ENCODE measurements at regions not wholly inside any gene's neighbourhood (a gene's known extent, or its start where the extent isn't known, plus 50 kb on each side); places are given as distances from the start of the nearest gene placed in this dataset.
"Not testable (repeated sequence)": the region's sequence is repeated elsewhere in the genome, so short reads cannot be mapped to it uniquely, and the experiment has no call there.

DNA sequence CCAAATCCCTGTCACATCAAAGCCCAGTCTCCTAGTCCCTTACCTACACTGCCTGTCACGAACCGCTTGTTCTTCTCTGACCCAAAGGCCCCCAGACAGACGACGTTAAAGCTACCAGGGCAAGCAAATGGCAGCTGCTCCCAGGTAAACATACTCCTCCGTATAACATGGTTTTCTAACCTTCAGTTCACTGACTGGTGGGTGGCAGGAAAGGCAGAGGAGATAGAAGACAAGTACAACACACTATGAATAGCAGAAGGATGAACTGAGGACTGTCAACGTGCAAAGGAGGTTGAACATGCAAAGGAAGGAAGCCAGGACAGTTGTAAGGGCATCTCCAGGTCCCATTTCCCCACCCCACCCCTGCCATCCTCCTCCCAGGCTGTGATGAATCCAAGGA, 449.8 kb downstream of the SHISA9 start (continued):
- TF ChIP-seq, protein P1, sequence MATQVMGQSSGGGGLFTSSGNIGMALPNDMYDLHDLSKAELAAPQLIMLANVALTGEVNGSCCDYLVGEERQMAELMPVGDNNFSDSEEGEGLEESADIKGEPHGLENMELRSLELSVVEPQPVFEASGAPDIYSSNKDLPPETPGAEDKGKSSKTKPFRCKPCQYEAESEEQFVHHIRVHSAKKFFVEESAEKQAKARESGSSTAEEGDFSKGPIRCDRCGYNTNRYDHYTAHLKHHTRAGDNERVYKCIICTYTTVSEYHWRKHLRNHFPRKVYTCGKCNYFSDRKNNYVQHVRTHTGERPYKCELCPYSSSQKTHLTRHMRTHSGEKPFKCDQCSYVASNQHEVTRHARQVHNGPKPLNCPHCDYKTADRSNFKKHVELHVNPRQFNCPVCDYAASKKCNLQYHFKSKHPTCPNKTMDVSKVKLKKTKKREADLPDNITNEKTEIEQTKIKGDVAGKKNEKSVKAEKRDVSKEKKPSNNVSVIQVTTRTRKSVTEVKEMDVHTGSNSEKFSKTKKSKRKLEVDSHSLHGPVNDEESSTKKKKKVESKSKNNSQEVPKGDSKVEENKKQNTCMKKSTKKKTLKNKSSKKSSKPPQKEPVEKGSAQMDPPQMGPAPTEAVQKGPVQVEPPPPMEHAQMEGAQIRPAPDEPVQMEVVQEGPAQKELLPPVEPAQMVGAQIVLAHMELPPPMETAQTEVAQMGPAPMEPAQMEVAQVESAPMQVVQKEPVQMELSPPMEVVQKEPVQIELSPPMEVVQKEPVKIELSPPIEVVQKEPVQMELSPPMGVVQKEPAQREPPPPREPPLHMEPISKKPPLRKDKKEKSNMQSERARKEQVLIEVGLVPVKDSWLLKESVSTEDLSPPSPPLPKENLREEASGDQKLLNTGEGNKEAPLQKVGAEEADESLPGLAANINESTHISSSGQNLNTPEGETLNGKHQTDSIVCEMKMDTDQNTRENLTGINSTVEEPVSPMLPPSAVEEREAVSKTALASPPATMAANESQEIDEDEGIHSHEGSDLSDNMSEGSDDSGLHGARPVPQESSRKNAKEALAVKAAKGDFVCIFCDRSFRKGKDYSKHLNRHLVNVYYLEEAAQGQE (IDR thresholded peaks at IDR 0.05): no peak
- TF ChIP-seq, protein P2, sequence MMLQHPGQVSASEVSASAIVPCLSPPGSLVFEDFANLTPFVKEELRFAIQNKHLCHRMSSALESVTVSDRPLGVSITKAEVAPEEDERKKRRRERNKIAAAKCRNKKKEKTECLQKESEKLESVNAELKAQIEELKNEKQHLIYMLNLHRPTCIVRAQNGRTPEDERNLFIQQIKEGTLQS (IDR thresholded peaks at IDR 0.05): no peak
- no peak for TF ChIP-seq SP1 (IDR thresholded peaks at IDR 0.05)
- TF ChIP-seq FOXA2 (IDR thresholded peaks at IDR 0.05): no peak
- TF ChIP-seq, protein P3, sequence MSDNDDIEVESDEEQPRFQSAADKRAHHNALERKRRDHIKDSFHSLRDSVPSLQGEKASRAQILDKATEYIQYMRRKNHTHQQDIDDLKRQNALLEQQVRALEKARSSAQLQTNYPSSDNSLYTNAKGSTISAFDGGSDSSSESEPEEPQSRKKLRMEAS (IDR thresholded peaks at IDR 0.05): no peak

DNA sequence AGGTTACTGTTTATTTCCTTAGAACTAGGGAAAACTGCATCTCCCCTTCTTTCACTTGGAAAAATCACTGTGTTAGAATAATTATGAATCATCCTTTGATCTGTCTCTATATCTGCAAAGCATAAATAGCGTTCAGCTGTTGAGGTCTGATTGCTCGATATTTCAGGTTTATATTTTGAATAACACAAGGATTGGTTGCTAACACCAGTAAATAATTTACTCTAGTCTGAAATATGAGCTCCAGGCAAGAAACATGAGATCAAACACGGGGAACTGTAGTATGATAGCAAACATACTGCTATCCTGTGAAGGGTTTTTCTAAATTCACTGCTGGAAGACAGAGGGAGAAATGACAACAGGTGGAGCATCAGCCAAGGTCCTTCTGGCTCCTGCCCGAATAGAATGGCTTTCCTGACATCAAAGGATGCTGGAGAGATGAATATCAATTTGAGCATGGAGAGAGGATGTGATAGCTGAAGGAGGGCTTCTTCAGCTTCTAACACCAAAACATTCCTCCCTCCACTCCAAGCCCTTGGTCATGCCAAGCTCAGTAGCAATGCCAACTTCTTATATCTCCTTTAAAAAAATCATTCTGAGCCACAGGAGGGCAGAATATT, 450.3 kb downstream of the SHISA9 start:
- Histone ChIP-seq H3K27me3 (ENCODE audit: control insufficient read depth in 4 of 4, insufficient read depth in 4 of 4, low read length in 3 of 4) (no peaks in the 10 kb centered on the region), H3K27ac (ENCODE audit: low read depth in 1 of 2, low read length in 2 of 2) (no peak overlapping the region), H3K9me3 (ENCODE audit: control insufficient read depth in 4 of 4, low read length in 3 of 4) (no peaks in the 10 kb centered on the region), H3K36me3 (ENCODE audit: control insufficient read depth in 4 of 4, insufficient read depth in 3 of 4, low read depth in 1 of 4, low read length in 3 of 4) (peaks cover 0 to 11% (median 1%) of the 10 kb centered on the region in 4 donors), H3K4me1 (ENCODE audit: control insufficient read depth in 4 of 4, insufficient read depth in 4 of 4, low read length in 3 of 4) (no peaks in the 10 kb centered on the region), H3K4me3 (ENCODE audit: low read depth in 1 of 3, low read length in 3 of 3) (no peak overlapping the region), H3K9ac (ENCODE audit: low read depth in 1 of 2, low read length in 2 of 2) (no peak overlapping the region)
- DNase-seq (ENCODE audit: low spot score): no peak
- TF ChIP-seq JUND (IDR thresholded peaks at IDR 0.05): no peak
- no peak for TF ChIP-seq GABPA (IDR thresholded peaks at IDR 0.05 in 1 of 2, conservative IDR thresholded peaks at IDR 0.05 in 1 of 2)
- TF ChIP-seq HNF4G (IDR thresholded peaks at IDR 0.05): no peak
- TF ChIP-seq RAD21 (IDR thresholded peaks at IDR 0.05): no peak
- TF ChIP-seq, protein P2 (IDR thresholded peaks at IDR 0.05): no peak
- TF ChIP-seq, protein P4, sequence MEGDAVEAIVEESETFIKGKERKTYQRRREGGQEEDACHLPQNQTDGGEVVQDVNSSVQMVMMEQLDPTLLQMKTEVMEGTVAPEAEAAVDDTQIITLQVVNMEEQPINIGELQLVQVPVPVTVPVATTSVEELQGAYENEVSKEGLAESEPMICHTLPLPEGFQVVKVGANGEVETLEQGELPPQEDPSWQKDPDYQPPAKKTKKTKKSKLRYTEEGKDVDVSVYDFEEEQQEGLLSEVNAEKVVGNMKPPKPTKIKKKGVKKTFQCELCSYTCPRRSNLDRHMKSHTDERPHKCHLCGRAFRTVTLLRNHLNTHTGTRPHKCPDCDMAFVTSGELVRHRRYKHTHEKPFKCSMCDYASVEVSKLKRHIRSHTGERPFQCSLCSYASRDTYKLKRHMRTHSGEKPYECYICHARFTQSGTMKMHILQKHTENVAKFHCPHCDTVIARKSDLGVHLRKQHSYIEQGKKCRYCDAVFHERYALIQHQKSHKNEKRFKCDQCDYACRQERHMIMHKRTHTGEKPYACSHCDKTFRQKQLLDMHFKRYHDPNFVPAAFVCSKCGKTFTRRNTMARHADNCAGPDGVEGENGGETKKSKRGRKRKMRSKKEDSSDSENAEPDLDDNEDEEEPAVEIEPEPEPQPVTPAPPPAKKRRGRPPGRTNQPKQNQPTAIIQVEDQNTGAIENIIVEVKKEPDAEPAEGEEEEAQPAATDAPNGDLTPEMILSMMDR (IDR thresholded peaks at IDR 0.05; ENCODE audit: low read depth, low read length, missing input control): no peak
- no peak for TF ChIP-seq FOXA1 (IDR thresholded peaks at IDR 0.05)
- no peak for TF ChIP-seq FOXA2 (IDR thresholded peaks at IDR 0.05)
- TF ChIP-seq, protein P1 (IDR thresholded peaks at IDR 0.05): no peak
- no peak for TF ChIP-seq YY1 (IDR thresholded peaks at IDR 0.05)
- TF ChIP-seq, protein P5, sequence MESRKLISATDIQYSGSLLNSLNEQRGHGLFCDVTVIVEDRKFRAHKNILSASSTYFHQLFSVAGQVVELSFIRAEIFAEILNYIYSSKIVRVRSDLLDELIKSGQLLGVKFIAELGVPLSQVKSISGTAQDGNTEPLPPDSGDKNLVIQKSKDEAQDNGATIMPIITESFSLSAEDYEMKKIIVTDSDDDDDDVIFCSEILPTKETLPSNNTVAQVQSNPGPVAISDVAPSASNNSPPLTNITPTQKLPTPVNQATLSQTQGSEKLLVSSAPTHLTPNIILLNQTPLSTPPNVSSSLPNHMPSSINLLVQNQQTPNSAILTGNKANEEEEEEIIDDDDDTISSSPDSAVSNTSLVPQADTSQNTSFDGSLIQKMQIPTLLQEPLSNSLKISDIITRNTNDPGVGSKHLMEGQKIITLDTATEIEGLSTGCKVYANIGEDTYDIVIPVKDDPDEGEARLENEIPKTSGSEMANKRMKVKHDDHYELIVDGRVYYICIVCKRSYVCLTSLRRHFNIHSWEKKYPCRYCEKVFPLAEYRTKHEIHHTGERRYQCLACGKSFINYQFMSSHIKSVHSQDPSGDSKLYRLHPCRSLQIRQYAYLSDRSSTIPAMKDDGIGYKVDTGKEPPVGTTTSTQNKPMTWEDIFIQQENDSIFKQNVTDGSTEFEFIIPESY (IDR thresholded peaks at IDR 0.05): no peak
- no peak for TF ChIP-seq NR2F2 (IDR thresholded peaks at IDR 0.05)
- no peak for TF ChIP-seq HNF4A (conservative IDR thresholded peaks at IDR 0.05)
- TF ChIP-seq, protein P3 (IDR thresholded peaks at IDR 0.05): no peak
- TF ChIP-seq TAF1 (conservative IDR thresholded peaks at IDR 0.05): no peak
- TF ChIP-seq RXRA (IDR thresholded peaks at IDR 0.05): no peak
- TF ChIP-seq SP1 (IDR thresholded peaks at IDR 0.05): no peak
- 76% methylated on average over 4 of the region's 4 CpGs for WGBS

DNA sequence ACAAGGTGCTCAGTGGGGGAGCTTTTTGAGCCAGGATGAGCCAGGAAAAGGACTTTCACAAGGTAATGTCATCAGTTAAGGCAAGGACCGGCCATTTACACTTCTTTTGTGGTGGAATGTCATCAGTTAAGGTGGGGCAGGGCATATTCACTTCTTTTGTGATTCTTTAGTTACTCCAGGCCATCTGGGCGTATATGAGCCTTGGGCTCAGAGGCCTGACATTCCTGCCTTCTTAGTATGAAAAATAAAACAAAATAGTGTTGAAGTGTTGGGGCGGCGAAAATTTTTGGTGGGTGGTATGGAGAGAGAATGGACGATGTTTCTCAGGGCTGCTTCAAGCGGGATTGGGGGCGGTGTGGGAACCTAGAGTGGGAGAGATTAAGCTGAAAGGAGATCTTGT, 451.4 kb downstream of the SHISA9 start:
- WGBS: 75% methylated on average over 6 of the region's 7 CpGs

More for the DNA sequence above, 451.4 kb downstream of the SHISA9 start:
- not testable (repeated sequence) for H3K4me3 ChIP-seq (ENCODE audit: low read depth in 1 of 3, low read length in 3 of 3); H3K9ac ChIP-seq (ENCODE audit: low read depth in 1 of 2, low read length in 2 of 2); H3K4me1 ChIP-seq (ENCODE audit: control insufficient read depth in 4 of 4, insufficient read depth in 4 of 4, low read length in 3 of 4); H3K27ac ChIP-seq (ENCODE audit: low read depth in 1 of 2, low read length in 2 of 2); H3K9me3 ChIP-seq (ENCODE audit: control insufficient read depth in 4 of 4, low read length in 3 of 4); H3K27me3 ChIP-seq (ENCODE audit: control insufficient read depth in 4 of 4, insufficient read depth in 4 of 4, low read length in 3 of 4); DNase-seq (ENCODE audit: low spot score)
- peaks cover 0 to 11% (median 2%) of the 10 kb centered on the region in 4 donors for H3K36me3 ChIP-seq (ENCODE audit: control insufficient read depth in 4 of 4, insufficient read depth in 3 of 4, low read depth in 1 of 4, low read length in 3 of 4)

All from liver (tissue), 8 donors.